ENCODE measurements at regions not wholly inside any gene's neighbourhood (a gene's known extent, or its start where the extent isn't known, plus 50 kb on each side); places are given as distances from the start of the nearest gene placed in this dataset.

- no peak overlapping the region for H3K27ac Mint-ChIP-seq
- no peak overlapping the region for H3K4me3 Mint-ChIP-seq
- no peaks in the 10 kb centered on the region for H3K36me3 Mint-ChIP-seq (ENCODE audit: low read depth)
- ChIA-PET POLR2A (no interaction called here), CTCF (no interaction called here)
- H3K27me3 Mint-ChIP-seq, result peaks cover 2% of the 10 kb centered on the region
- DNase-seq, result no peak
- peaks cover 7% of the 10 kb centered on the region for H3K9me3 Mint-ChIP-seq
- H3K4me1 Mint-ChIP-seq, result no peaks in the 10 kb centered on the region
These were observed 199.5 kb upstream of the PFKP start for GRCh38 chr10:2867788-2868299.

- H3K4me3 Mint-ChIP-seq, result no peak overlapping the region
- peaks cover 2% of the 10 kb centered on the region for H3K27me3 Mint-ChIP-seq
- DNase-seq, result no peak
- peaks cover 7% of the 10 kb centered on the region for H3K9me3 Mint-ChIP-seq
- ChIA-PET POLR2A (no interaction called here), CTCF (no interaction called here)
- no peaks in the 10 kb centered on the region for H3K36me3 Mint-ChIP-seq (ENCODE audit: low read depth)
- no peak overlapping the region for H3K27ac Mint-ChIP-seq
- no peaks in the 10 kb centered on the region for H3K4me1 Mint-ChIP-seq
These were observed 200.8 kb upstream of the PFKP start for GRCh38 chr10:2866569-2866968.

GRCh38 chr10:2861632-2862210 is 205.6 kb upstream of the PFKP start:
- ChIA-PET POLR2A (no interaction called here), CTCF (no interaction called here)
- DNase-seq, result no peak
- H3K9me3 Mint-ChIP-seq, result peaks cover 9% of the 10 kb centered on the region
- H3K27me3 Mint-ChIP-seq, result peaks cover 2% of the 10 kb centered on the region
- no peaks in the 10 kb centered on the region for H3K36me3 Mint-ChIP-seq (ENCODE audit: low read depth)
- no peaks in the 10 kb centered on the region for H3K4me1 Mint-ChIP-seq
- no peak overlapping the region for H3K27ac Mint-ChIP-seq
- no peak overlapping the region for H3K4me3 Mint-ChIP-seq

- POLR2A ChIA-PET, result no interaction called here
These were observed 208.9 kb upstream of the PFKP start for GRCh38 chr10:2858452-2858851.

GRCh38 chr10:2856598-2856997 is 210.8 kb upstream of the PFKP start:
- H3K27me3 Mint-ChIP-seq, result peaks cover 13% of the 10 kb centered on the region
- CTCF ChIA-PET, result interaction anchor here (1.3 kb wide), 1 partner anchor 9 kb away, joined by 3 read pairs; no protein-coding TSS in a partner anchor
- H3K36me3 Mint-ChIP-seq (ENCODE audit: low read depth), result no peaks in the 10 kb centered on the region
- no peak overlapping the region for H3K4me3 Mint-ChIP-seq
- peaks cover 2% of the 10 kb centered on the region for H3K9me3 Mint-ChIP-seq
- H3K27ac Mint-ChIP-seq, result no peak overlapping the region
- POLR2A ChIA-PET, result no interaction called here
- no peak for DNase-seq
- no peaks in the 10 kb centered on the region for H3K4me1 Mint-ChIP-seq

More at GRCh38 chr10:2858452-2858851, 208.9 kb upstream of the PFKP start:
- Mint-ChIP-seq H3K27me3 (peaks cover 9% of the 10 kb centered on the region), H3K36me3 (ENCODE audit: low read depth) (no peaks in the 10 kb centered on the region), H3K4me1 (no peaks in the 10 kb centered on the region), H3K9me3 (peaks cover 2% of the 10 kb centered on the region), H3K27ac (no peak overlapping the region), H3K4me3 (no peak overlapping the region)
- no peak for DNase-seq
- CTCF ChIA-PET, result no interaction called here

GRCh38 chr10:2852574-2853323 is 214.6 kb upstream of the PFKP start:
- no peak for DNase-seq
- CTCF ChIA-PET, result no interaction called here
- Mint-ChIP-seq H3K9me3 (no peaks in the 10 kb centered on the region), H3K27ac (no peak overlapping the region), H3K27me3 (peaks cover 10% of the 10 kb centered on the region), H3K36me3 (ENCODE audit: low read depth) (no peaks in the 10 kb centered on the region), H3K4me3 (no peak overlapping the region), H3K4me1 (no peaks in the 10 kb centered on the region)
- POLR2A ChIA-PET, result no interaction called here

- Mint-ChIP-seq H3K4me3 (no peak overlapping the region), H3K27ac (no peak overlapping the region), H3K9me3 (no peaks in the 10 kb centered on the region), H3K4me1 (no peaks in the 10 kb centered on the region), H3K27me3 (peaks cover 10% of the 10 kb centered on the region), H3K36me3 (ENCODE audit: low read depth) (no peaks in the 10 kb centered on the region)
- no peak for DNase-seq
- ChIA-PET CTCF (no interaction called here), POLR2A (no interaction called here)
These were observed 215.8 kb upstream of the PFKP start for GRCh38 chr10:2851566-2851965.

GRCh38 chr10:2850202-2850601 is 217.1 kb upstream of the PFKP start:
- Mint-ChIP-seq H3K9me3 (no peaks in the 10 kb centered on the region), H3K36me3 (ENCODE audit: low read depth) (no peaks in the 10 kb centered on the region), H3K27me3 (peaks cover 7% of the 10 kb centered on the region), H3K4me1 (no peaks in the 10 kb centered on the region), H3K27ac (no peak overlapping the region), H3K4me3 (no peak overlapping the region)
- ChIA-PET CTCF (no interaction called here), POLR2A (no interaction called here)
- DNase-seq, result no peak

- POLR2A ChIA-PET, result no interaction called here
- DNase-seq, result no peak
- CTCF ChIA-PET, result no interaction called here
- Mint-ChIP-seq H3K4me3 (no peak overlapping the region), H3K9me3 (no peaks in the 10 kb centered on the region), H3K27ac (no peak overlapping the region), H3K36me3 (ENCODE audit: low read depth) (no peaks in the 10 kb centered on the region), H3K4me1 (no peaks in the 10 kb centered on the region), H3K27me3 (no peaks in the 10 kb centered on the region)
These were observed 222.4 kb upstream of the PFKP start for GRCh38 chr10:2844925-2845324.

GRCh38 chr10:2839081-2839725 is 228.1 kb upstream of the PFKP start:
- Mint-ChIP-seq H3K9me3 (no peaks in the 10 kb centered on the region), H3K4me1 (no peaks in the 10 kb centered on the region), H3K36me3 (ENCODE audit: low read depth) (no peaks in the 10 kb centered on the region), H3K4me3 (no peak overlapping the region), H3K27me3 (no peaks in the 10 kb centered on the region), H3K27ac (no peak overlapping the region)
- peak; percentile 26 for DNase-seq
- ChIA-PET POLR2A (no interaction called here), CTCF (no interaction called here)

GRCh38 chr10:2837674-2838073 is 229.7 kb upstream of the PFKP start:
- no peak overlapping the region for H3K4me3 Mint-ChIP-seq
- ChIA-PET POLR2A (no interaction called here), CTCF (no interaction called here)
- no peaks in the 10 kb centered on the region for H3K27me3 Mint-ChIP-seq
- no peaks in the 10 kb centered on the region for H3K36me3 Mint-ChIP-seq (ENCODE audit: low read depth)
- no peak overlapping the region for H3K27ac Mint-ChIP-seq
- DNase-seq, result no peak
- H3K9me3 Mint-ChIP-seq, result no peaks in the 10 kb centered on the region
- no peaks in the 10 kb centered on the region for H3K4me1 Mint-ChIP-seq

GRCh38 chr10:2836921-2837662 is 230.3 kb upstream of the PFKP start:
- no peak for DNase-seq
- Mint-ChIP-seq H3K4me1 (no peaks in the 10 kb centered on the region), H3K36me3 (ENCODE audit: low read depth) (no peaks in the 10 kb centered on the region), H3K27me3 (no peaks in the 10 kb centered on the region), H3K27ac (no peak overlapping the region), H3K9me3 (no peaks in the 10 kb centered on the region), H3K4me3 (no peak overlapping the region)
- POLR2A ChIA-PET, result no interaction called here
- CTCF ChIA-PET, result no interaction called here

GRCh38 chr10:2834214-2834613 is 233.1 kb upstream of the PFKP start:
- Mint-ChIP-seq H3K27me3 (no peaks in the 10 kb centered on the region), H3K4me1 (no peaks in the 10 kb centered on the region), H3K9me3 (no peaks in the 10 kb centered on the region), H3K27ac (no peak overlapping the region), H3K36me3 (ENCODE audit: low read depth) (no peaks in the 10 kb centered on the region), H3K4me3 (no peak overlapping the region)
- CTCF ChIA-PET, result no interaction called here
- POLR2A ChIA-PET, result interaction anchor here (0.7 kb wide), 1 partner anchor 1475 kb away, joined by 3 read pairs; no protein-coding TSS in a partner anchor
- DNase-seq, result no peak

Data from activated CD4-positive, alpha-beta T cell treated with anti-CD3 and anti-CD28 coated beads, Interleukin-2, amount 10 ng/mL, durations not matched to agents 7 days and 5 days (primary cell).